GM20000 (cell line): ENCODE measurements at regions not wholly inside any gene's neighbourhood (a gene's known extent, or its start where the extent isn't known, plus 50 kb on each side); places are given as distances from the start of the nearest gene placed in this dataset.

Source experiments
- DNase-seq: peaks from one replicate; pipeline ENCODE4 v3.0.0; 2012; ENCODE audit warnings: low spot score
- CTCF ChIP-seq: IDR thresholded peaks from 2 replicates; pipeline ENCODE4 v1.5.1; 2012; ENCODE audit warnings: mild to moderate bottlenecking, control low read depth; ENCODE audit errors: extremely low read depth, missing control alignments

GRCh38 chr7:109387530-109387929 lies 817.9 kb downstream of the DNAJB9 start:
- TF ChIP-seq CTCF = no peak
- DNase-seq = no peak

DNA sequence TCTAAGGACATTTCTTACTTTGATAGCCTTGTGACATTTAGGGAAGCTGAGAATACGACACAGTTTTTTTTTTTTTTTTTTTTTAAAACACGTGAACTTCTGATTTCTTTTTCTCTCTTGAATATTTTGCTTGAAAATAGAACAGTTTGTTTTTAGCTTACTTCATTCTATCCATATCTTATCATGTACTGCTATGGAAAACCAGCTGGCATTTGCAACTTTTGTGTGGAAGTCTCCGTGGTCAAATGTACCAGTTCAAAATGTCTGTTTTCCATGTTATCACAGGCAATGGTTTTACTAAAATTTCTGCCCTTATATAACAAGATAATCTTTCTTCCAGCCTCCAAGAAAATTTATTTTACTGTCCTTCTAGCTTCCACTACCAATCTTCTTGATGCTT lies 821.6 kb downstream of the DNAJB9 start:
- TF ChIP-seq CTCF = no peak
- no peak for DNase-seq

- DNase-seq = no peak
- no peak for TF ChIP-seq CTCF
Measured at GRCh38 chr7:109402107-109402506, 832.4 kb downstream of the DNAJB9 start.

DNA sequence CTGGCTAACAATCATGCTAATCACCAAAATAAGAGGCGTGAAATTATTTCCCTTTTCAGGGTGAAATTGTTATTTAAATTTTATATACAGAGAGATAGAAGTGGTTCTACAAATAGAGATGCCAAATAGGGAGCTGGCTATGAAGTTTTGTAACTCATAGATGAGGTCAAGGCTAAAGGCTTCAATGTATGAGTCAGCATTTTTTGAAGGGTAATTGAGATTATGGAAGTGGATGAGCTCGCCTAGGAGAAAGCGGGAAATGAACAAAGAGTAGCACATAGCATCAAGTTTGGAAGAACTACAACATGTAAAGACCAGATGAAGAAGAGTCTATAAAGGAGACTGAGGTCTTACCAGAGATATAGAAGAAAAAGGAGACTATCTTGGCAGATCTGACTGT lies 838.1 kb downstream of the DNAJB9 start:
- no peak for DNase-seq
- TF ChIP-seq CTCF = no peak

GRCh38 chr7:109437957-109438356 lies 868.3 kb downstream of the DNAJB9 start:
- no peak for TF ChIP-seq CTCF
- no peak for DNase-seq

GRCh38 chr7:109449760-109450159 lies 880.1 kb downstream of the DNAJB9 start:
- TF ChIP-seq CTCF = no peak
- no peak for DNase-seq

GRCh38 chr7:109456116-109456515 lies 886.4 kb downstream of the DNAJB9 start:
- no peak for DNase-seq
- TF ChIP-seq CTCF = no peak

DNA sequence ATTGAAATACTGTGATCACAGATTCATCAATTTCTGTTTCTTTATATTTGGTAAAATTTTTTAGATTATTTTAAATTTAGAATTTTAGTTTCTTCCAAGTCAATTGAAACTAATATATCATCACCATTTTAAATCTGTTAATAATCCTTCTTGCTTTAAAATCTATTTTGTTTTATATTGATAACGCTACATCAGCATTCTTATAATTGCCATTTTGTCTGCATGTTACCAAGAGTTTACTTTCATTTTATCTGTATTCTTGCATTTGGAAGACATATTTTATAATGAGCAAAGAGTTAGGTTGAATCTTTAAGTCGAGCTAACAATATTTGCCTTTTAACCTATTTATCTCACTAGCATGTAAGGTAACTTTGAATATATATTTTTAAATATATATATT lies 890.6 kb downstream of the DNAJB9 start:
- TF ChIP-seq CTCF = no peak
- DNase-seq = no peak
